Tibial nerve (tissue), 4 donors: ENCODE measurements at regions not wholly inside any gene's neighbourhood (a gene's known extent, or its start where the extent isn't known, plus 50 kb on each side); places are given as distances from the start of the nearest gene placed in this dataset.

ENCODE experiments used
- DNase-seq, 2 donors: peaks; one replicate each; pipeline ENCODE4 v3.0.0-alpha.2; 2019; ENCODE audit warnings: low spot score in 2 of 2
- H3K27ac ChIP-seq, 4 donors: fragments of 200-600 bp; sonication (generic) in 3 of 4; one replicate each; pipeline ENCODE4 v1.5.1; 2017 to 2019; ENCODE audit warnings: mild to moderate bottlenecking in 1 of 4
- H3K27me3 ChIP-seq, 2 donors: fragments of 200-600 bp; sonication (generic) in 1 of 2; one replicate each; pipeline versions ENCODE4 v1.5.1 to v1.6.0; 2017 to 2019
- H3K36me3 ChIP-seq, 3 donors: fragments of 200-600 bp; sonication (generic); one replicate each; pipeline ENCODE4 v1.5.1; 2018 to 2019
- H3K4me1 ChIP-seq, 4 donors: fragments of 200-600 bp; sonication (generic) in 3 of 4; one replicate each; pipeline ENCODE4 v1.5.1; 2017 to 2019
- H3K4me3 ChIP-seq, 4 donors: fragments of 200-600 bp; sonication (generic) in 3 of 4; one replicate each; pipeline ENCODE4 v1.5.1; 2017 to 2019; ENCODE audit warnings: mild to moderate bottlenecking in 1 of 4, moderate library complexity in 1 of 4
- H3K9me3 ChIP-seq, 4 donors: fragments of 200-600 bp; sonication (generic) in 3 of 4; one replicate each; pipeline ENCODE4 v1.5.1; 2017 to 2019
- CTCF ChIP-seq, 5 experiments: fragments of 200-600 bp in 3 of 5; fragments of 450-650 bp in 2 of 5; sonication (generic) in 3 of 5; IDR thresholded peaks; one replicate each; pipeline ENCODE4 v1.5.1; 2016 to 2019; ENCODE audit warnings: antibody characterized with exemption in 5 of 5, mild to moderate bottlenecking in 3 of 5, moderate library complexity in 2 of 5
- EP300 ChIP-seq, 2 donors: sonication (generic); formaldehyde crosslinking; IDR thresholded peaks; one replicate each; pipeline ENCODE4 v1.6.1; 2017; ENCODE audit warnings: antibody characterized with exemption in 2 of 2, mild to moderate bottlenecking in 1 of 2
- POLR2A ChIP-seq, 2 donors: fragments of 450-650 bp; IDR thresholded peaks; one replicate each; pipeline ENCODE4 v1.6.1; 2017; ENCODE audit warnings: antibody characterized with exemption in 2 of 2, mild to moderate bottlenecking in 2 of 2, moderate library complexity in 2 of 2
- WGBS, 2 donors: methylation state at CpG; one replicate each; pipeline ENCODE4 v1.1.5; 2018; 5-methylcytosine and 5-hydroxymethylcytosine counted together

GRCh38 chr1:229941831-229942230 is 125.2 kb upstream of the GALNT2 start:
- Histone ChIP-seq H3K9me3 (no peaks in the 10 kb centered on the region), H3K4me1 (peaks cover 0 to 4% (median 0%) of the 10 kb centered on the region in 4 donors), H3K27me3 (no peaks in the 10 kb centered on the region), H3K4me3 (no peak overlapping the region), H3K36me3 (no peaks in the 10 kb centered on the region), H3K27ac (no peak overlapping the region)
- no peak for DNase-seq
- TF ChIP-seq POLR2A (IDR thresholded peaks at IDR 0.05) (no peak), CTCF (IDR thresholded peaks at IDR 0.05) (no peak), EP300 (IDR thresholded peaks at IDR 0.05) (no peak)
- 58 to 69% methylated on average over 10 of the region's 10 CpGs for WGBS, 2 donors

- Histone ChIP-seq H3K27me3 (no peaks in the 10 kb centered on the region), H3K36me3 (no peaks in the 10 kb centered on the region), H3K4me3 (no peak overlapping the region), H3K27ac (no peak overlapping the region), H3K4me1 (peaks cover 0 to 4% (median 0%) of the 10 kb centered on the region in 4 donors), H3K9me3 (no peaks in the 10 kb centered on the region)
- DNase-seq: no peak
- 56 to 73% methylated on average over 1 of the region's 1 CpG for WGBS, 2 donors
- TF ChIP-seq POLR2A (IDR thresholded peaks at IDR 0.05): no peak
- no peak for TF ChIP-seq EP300 (IDR thresholded peaks at IDR 0.05)
- TF ChIP-seq CTCF (IDR thresholded peaks at IDR 0.05): no peak
Observed at GRCh38 chr1:229942501-229942900, 124.5 kb upstream of the GALNT2 start.

DNA sequence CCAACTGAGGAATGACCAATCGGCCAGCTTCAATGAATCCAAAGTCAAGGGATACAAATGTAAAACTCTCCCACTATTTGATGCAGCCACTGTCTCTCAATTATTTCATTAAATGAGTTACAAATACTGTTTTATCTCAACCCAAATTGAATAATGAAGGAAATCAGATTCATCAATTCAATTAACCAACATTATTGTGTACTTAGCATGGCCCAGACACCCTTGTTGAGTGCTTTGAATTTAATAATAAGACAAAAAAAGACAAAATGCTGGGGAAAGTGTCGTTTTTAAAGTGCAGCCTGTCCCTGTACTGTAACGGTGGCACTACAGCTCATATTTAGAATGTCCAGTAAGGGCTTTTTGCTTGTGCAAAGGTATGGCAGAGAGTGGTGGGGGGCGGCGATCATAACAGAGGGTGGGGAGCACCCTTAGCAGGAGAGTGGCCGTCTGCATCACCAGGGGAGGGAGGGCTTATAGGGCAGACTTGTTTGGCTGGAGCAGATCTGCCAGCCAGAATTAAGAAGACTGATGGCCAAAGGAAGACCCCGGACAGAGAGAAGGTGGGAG is 123.8 kb upstream of the GALNT2 start:
- Histone ChIP-seq H3K9me3 (no peaks in the 10 kb centered on the region), H3K4me1 (peaks cover 0 to 4% (median 0%) of the 10 kb centered on the region in 4 donors), H3K4me3 (no peak overlapping the region), H3K27ac (no peak overlapping the region), H3K36me3 (no peaks in the 10 kb centered on the region), H3K27me3 (no peaks in the 10 kb centered on the region)
- no peak for TF ChIP-seq POLR2A (IDR thresholded peaks at IDR 0.05)
- TF ChIP-seq CTCF (IDR thresholded peaks at IDR 0.05): no peak
- TF ChIP-seq EP300 (IDR thresholded peaks at IDR 0.05): no peak
- WGBS, 2 donors: 88 to 93% methylated on average over 7 of the region's 7 CpGs
- DNase-seq: no peak

DNA sequence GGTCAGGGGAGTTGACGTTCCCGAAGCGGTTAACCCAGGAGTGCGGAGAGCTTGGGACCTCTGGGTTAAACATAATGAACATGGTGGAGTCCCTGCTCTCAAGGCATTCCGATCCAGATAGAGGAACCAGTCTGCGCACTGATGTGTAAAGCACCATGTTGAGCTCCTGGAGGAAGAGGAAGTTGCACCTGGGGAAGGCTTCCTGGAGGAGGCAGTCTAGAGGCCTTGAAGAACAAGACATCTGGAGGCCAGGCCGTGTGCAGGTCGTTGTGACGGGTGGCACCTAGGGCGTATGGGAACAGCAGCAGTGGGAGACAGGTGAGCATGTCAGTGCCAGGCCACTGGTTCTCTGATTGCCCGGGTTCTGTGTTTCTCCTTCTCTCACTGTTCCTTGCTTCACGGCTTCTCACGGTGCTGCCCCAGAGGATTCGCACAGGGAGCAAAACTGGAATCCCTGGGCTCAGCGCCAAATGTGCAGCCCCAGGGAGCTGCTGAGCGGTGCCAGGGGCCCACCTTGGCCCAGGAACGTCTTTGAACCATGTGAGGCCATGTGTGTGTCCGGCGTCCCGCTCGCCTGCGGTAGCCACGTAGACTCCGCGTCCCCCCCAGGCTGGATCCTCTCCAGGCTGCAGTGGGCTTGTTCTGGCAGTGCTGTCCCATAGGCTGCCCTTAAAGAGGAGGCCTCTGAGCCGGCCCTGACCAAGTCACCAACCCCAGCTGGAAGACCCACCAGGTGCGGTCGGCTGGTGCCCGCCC is 122.9 kb upstream of the GALNT2 start:
- Histone ChIP-seq H3K27me3 (no peaks in the 10 kb centered on the region), H3K9me3 (no peaks in the 10 kb centered on the region), H3K4me1 (peaks cover 0 to 4% (median 0%) of the 10 kb centered on the region in 4 donors), H3K27ac (no peak overlapping the region), H3K36me3 (no peaks in the 10 kb centered on the region), H3K4me3 (no peak overlapping the region)
- TF ChIP-seq POLR2A (IDR thresholded peaks at IDR 0.05) (no peak), CTCF (IDR thresholded peaks at IDR 0.05) (no peak), EP300 (IDR thresholded peaks at IDR 0.05) (no peak)
- WGBS, 2 donors: 92 to 93% methylated on average over 25 to 27 of the region's 29 CpGs
- DNase-seq: no peak

DNA sequence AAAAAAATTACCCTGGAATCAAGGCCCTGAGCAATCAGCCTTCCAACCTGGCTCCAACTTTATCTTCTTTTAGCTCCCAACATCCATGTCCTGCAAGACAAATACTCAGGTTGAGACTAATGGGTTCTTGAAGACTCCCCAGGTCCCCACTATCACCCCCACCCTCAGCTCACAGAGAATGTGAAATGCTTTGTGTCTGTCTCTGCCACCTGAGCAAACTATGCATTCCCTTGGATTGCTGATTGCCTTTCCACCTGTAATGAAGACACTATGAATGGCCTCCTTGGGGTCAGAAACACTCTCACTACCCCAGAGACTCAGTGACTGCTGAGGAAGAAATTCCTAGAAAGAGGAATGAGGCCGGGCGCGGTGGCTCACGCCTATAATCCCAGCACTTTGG is 121.2 kb upstream of the GALNT2 start:
- Histone ChIP-seq H3K4me1 (peaks cover 0 to 4% (median 0%) of the 10 kb centered on the region in 4 donors), H3K36me3 (no peaks in the 10 kb centered on the region), H3K9me3 (no peaks in the 10 kb centered on the region), H3K27me3 (no peaks in the 10 kb centered on the region), H3K4me3 (no peak overlapping the region), H3K27ac (no peak overlapping the region)
- 95 to 100% methylated on average over 4 of the region's 4 CpGs for WGBS, 2 donors
- no peak for TF ChIP-seq EP300 (IDR thresholded peaks at IDR 0.05)
- TF ChIP-seq CTCF (IDR thresholded peaks at IDR 0.05): no peak
- no peak for TF ChIP-seq POLR2A (IDR thresholded peaks at IDR 0.05)
- DNase-seq: no peak
